ENCODE measurements at regions not wholly inside any gene's neighbourhood (a gene's known extent, or its start where the extent isn't known, plus 50 kb on each side); places are given as distances from the start of the nearest gene placed in this dataset.

DNA sequence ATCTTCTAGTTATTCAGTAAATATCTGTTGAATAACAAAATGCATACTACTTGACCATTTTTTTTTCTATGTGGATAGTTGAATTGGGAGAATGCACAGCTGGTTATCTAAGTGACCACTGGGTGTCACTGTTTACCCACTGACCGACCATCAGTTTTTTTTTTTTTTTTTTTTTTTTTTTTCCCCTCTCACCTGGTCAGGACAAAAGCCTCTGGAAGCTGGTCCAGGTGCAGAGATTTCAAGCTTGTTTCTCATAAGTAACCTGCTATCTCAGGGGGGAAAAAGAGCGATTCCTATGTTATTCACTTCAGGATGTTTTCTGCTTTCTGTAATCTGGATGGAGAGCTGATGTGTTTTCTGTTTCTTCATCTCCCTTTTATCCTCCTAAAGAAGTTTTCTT, 256.0 kb downstream of the DCDC2C start:
- no peak overlapping the region for H3K9ac ChIP-seq (ENCODE audit: low read length)
- H3K36me3 ChIP-seq (ENCODE audit: control insufficient read depth, insufficient read depth, low read length): no peaks in the 10 kb centered on the region
- H3K9me3 ChIP-seq (ENCODE audit: control insufficient read depth, insufficient read depth, low read depth, low read length): no peaks in the 10 kb centered on the region
- H3K27ac ChIP-seq (ENCODE audit: low read depth, low read length): no peak overlapping the region
- no peak overlapping the region for H3K4me3 ChIP-seq (ENCODE audit: low read depth, low read length)
- H3K27me3 ChIP-seq (ENCODE audit: control insufficient read depth, insufficient read depth, low read length): no peaks in the 10 kb centered on the region
- H3K4me1 ChIP-seq (ENCODE audit: control insufficient read depth, insufficient read depth, low read length): 0 out of 2 replicates have a peak, but pooled peaks cover 3% of the 10 kb centered on the region

DNA sequence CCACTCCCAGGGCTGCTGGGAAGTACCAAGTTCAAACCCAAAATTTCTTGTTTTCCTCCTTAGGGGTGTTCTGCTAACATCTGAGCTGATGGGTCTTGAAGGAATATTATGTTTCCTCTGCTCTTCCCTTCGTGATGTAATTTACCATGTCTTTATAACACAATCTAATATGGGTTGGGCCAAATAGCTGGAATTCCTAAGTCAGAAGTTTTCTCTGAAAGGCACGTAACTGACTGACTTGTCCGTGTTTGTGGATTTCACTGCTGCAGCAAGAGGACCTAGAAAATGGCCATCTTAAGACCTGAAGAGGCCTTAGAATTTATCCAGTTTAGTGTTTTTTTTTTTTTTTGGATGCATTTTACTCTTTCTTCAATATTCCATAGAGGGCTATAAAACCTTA, 256.7 kb downstream of the DCDC2C start:
- Histone ChIP-seq H3K36me3 (ENCODE audit: control insufficient read depth, insufficient read depth, low read length) (no peaks in the 10 kb centered on the region), H3K9ac (ENCODE audit: low read length) (no peak overlapping the region), H3K27ac (ENCODE audit: low read depth, low read length) (no peak overlapping the region), H3K9me3 (ENCODE audit: control insufficient read depth, insufficient read depth, low read depth, low read length) (peaks cover 3% of the 10 kb centered on the region; the same call in 1 of the 2 replicates), H3K4me3 (ENCODE audit: low read depth, low read length) (no peak overlapping the region), H3K27me3 (ENCODE audit: control insufficient read depth, insufficient read depth, low read length) (no peaks in the 10 kb centered on the region), H3K4me1 (ENCODE audit: control insufficient read depth, insufficient read depth, low read length) (0 out of 2 replicates have a peak, but pooled peaks cover 3% of the 10 kb centered on the region)

DNA sequence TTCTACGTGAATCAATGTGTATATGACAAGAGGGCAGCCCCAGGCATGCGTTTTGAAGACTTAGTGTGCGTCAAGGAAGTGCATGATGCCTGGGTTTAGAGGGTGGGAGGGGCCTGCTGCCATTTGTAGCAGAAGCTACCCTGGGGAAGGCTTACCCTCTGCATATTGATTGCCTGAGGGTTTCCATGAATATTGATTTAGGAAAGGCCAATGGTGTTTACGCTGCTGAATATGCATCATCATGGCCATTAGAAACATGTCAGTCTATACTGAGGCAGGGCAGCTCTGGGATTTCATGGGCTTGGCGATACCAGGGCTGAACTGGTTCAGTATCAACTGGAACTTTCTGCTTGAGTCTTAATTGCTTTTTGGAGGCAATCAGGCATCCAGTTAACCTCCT, 259.3 kb downstream of the DCDC2C start:
- no peaks in the 10 kb centered on the region for H3K36me3 ChIP-seq (ENCODE audit: control insufficient read depth, insufficient read depth, low read length)
- H3K9me3 ChIP-seq (ENCODE audit: control insufficient read depth, insufficient read depth, low read depth, low read length): peaks cover 3% of the 10 kb centered on the region; the same call in 1 of the 2 replicates
- H3K4me3 ChIP-seq (ENCODE audit: low read depth, low read length): no peak overlapping the region
- H3K27me3 ChIP-seq (ENCODE audit: control insufficient read depth, insufficient read depth, low read length): no peaks in the 10 kb centered on the region
- no peak overlapping the region for H3K27ac ChIP-seq (ENCODE audit: low read depth, low read length)
- H3K4me1 ChIP-seq (ENCODE audit: control insufficient read depth, insufficient read depth, low read length): no peaks in the 10 kb centered on the region
- no peak overlapping the region for H3K9ac ChIP-seq (ENCODE audit: low read length)

DNA sequence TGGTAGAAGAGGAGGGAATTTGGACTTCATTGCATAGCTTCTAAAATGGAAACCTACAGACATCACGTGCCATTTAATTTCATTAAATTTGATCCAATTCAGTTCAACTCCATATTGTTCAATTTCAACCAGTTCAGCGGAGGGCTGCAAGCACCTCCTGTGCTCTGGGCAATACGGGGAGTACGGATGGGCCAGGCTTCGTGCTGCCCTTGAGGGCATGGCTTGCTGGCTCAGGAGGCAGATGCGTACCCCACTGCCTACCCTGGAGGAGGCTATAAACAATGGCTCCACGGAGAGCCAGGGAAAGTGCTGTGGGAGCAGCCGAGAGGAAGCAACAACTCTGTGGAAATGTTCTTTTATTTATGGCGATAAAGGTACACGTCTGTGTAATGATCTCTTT, 261.8 kb downstream of the DCDC2C start:
- no peaks in the 10 kb centered on the region for H3K4me1 ChIP-seq (ENCODE audit: control insufficient read depth, insufficient read depth, low read length)
- H3K9me3 ChIP-seq (ENCODE audit: control insufficient read depth, insufficient read depth, low read depth, low read length): peaks cover 3% of the 10 kb centered on the region; the same call in 1 of the 2 replicates
- H3K27me3 ChIP-seq (ENCODE audit: control insufficient read depth, insufficient read depth, low read length): no peaks in the 10 kb centered on the region
- H3K4me3 ChIP-seq (ENCODE audit: low read depth, low read length): no peak overlapping the region
- no peak overlapping the region for H3K9ac ChIP-seq (ENCODE audit: low read length)
- no peak overlapping the region for H3K27ac ChIP-seq (ENCODE audit: low read depth, low read length)
- H3K36me3 ChIP-seq (ENCODE audit: control insufficient read depth, insufficient read depth, low read length): no peaks in the 10 kb centered on the region

DNA sequence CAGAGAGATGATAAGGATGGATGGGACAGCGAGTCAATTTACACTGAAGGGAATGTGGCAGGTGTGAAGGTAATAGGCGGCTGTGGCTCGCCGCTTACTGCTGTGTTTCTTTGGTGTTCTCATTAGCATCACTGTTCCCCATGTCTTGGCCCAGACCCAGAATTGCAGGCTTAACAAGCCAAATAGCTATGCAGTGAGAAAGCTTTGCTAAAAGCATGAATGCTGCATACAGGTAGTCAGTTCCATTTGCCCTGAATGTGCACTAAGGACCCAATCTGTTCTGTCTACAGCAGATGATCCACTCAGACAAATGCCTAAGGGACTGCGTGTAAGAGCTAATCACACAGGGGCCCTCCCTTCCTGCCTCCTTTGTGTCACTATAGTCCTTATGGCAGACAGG, 262.6 kb downstream of the DCDC2C start:
- Histone ChIP-seq H3K36me3 (ENCODE audit: control insufficient read depth, insufficient read depth, low read length) (no peaks in the 10 kb centered on the region), H3K9ac (ENCODE audit: low read length) (no peak overlapping the region), H3K4me1 (ENCODE audit: control insufficient read depth, insufficient read depth, low read length) (no peaks in the 10 kb centered on the region), H3K9me3 (ENCODE audit: control insufficient read depth, insufficient read depth, low read depth, low read length) (peaks cover 3% of the 10 kb centered on the region; the same call in 1 of the 2 replicates), H3K27ac (ENCODE audit: low read depth, low read length) (no peak overlapping the region), H3K4me3 (ENCODE audit: low read depth, low read length) (no peak overlapping the region), H3K27me3 (ENCODE audit: control insufficient read depth, insufficient read depth, low read length) (no peaks in the 10 kb centered on the region)

DNA sequence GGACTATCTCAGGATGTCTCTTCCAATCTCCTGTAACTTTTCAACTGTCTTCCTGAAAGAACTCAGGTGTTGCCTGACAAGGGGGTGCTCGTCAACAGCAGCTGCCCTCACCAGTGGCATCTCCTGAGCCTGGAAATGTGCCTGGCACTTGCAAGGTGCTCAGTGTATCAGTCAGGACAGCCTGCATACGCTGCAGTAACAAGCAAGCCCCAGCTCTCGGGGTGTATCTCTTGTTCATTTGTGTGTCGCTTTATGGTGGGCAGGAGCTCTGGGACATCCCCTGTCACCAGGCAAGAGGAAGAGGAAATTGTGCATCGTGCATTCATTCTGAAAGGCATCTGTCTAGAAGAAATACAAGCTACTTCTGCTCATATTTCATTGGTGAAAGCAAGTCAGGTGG, 263.1 kb downstream of the DCDC2C start:
- Histone ChIP-seq H3K27me3 (ENCODE audit: control insufficient read depth, insufficient read depth, low read length) (no peaks in the 10 kb centered on the region), H3K4me3 (ENCODE audit: low read depth, low read length) (no peak overlapping the region)

DNA sequence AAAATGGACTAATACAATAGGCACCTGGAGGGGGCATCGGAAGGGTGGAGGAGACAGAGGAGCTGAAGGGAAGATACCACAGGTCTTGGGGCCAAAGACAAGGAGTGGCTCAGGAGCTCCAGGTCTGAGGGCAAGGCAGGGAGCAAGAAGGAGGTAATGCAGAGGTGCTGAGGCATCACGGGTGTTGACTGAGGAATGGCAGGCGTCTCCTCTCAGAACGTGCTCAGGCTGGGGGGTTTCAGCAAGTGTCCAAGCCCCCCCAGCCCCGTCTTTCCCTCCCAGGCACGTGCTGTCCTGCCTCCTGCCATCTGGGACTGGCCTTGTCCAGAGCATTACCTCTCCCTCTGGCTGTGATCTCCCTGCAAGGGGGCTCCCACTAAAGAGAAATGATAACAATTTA, 265.4 kb downstream of the DCDC2C start:
- no peak overlapping the region for H3K9ac ChIP-seq (ENCODE audit: low read length)
- H3K9me3 ChIP-seq (ENCODE audit: control insufficient read depth, insufficient read depth, low read depth, low read length): peaks cover 18% of the 10 kb centered on the region
- H3K36me3 ChIP-seq (ENCODE audit: control insufficient read depth, insufficient read depth, low read length): no peaks in the 10 kb centered on the region
- no peak overlapping the region for H3K4me3 ChIP-seq (ENCODE audit: low read depth, low read length)
- no peaks in the 10 kb centered on the region for H3K27me3 ChIP-seq (ENCODE audit: control insufficient read depth, insufficient read depth, low read length)
- H3K4me1 ChIP-seq (ENCODE audit: control insufficient read depth, insufficient read depth, low read length): no peaks in the 10 kb centered on the region
- H3K27ac ChIP-seq (ENCODE audit: low read depth, low read length): no peak overlapping the region

More for the DNA sequence above, 263.1 kb downstream of the DCDC2C start:
- H3K36me3 ChIP-seq (ENCODE audit: control insufficient read depth, insufficient read depth, low read length): no peaks in the 10 kb centered on the region
- H3K9me3 ChIP-seq (ENCODE audit: control insufficient read depth, insufficient read depth, low read depth, low read length): peaks cover 7% of the 10 kb centered on the region
- H3K4me1 ChIP-seq (ENCODE audit: control insufficient read depth, insufficient read depth, low read length): no peaks in the 10 kb centered on the region
- H3K27ac ChIP-seq (ENCODE audit: low read depth, low read length): no peak overlapping the region
- H3K9ac ChIP-seq (ENCODE audit: low read length): no peak overlapping the region

DNA sequence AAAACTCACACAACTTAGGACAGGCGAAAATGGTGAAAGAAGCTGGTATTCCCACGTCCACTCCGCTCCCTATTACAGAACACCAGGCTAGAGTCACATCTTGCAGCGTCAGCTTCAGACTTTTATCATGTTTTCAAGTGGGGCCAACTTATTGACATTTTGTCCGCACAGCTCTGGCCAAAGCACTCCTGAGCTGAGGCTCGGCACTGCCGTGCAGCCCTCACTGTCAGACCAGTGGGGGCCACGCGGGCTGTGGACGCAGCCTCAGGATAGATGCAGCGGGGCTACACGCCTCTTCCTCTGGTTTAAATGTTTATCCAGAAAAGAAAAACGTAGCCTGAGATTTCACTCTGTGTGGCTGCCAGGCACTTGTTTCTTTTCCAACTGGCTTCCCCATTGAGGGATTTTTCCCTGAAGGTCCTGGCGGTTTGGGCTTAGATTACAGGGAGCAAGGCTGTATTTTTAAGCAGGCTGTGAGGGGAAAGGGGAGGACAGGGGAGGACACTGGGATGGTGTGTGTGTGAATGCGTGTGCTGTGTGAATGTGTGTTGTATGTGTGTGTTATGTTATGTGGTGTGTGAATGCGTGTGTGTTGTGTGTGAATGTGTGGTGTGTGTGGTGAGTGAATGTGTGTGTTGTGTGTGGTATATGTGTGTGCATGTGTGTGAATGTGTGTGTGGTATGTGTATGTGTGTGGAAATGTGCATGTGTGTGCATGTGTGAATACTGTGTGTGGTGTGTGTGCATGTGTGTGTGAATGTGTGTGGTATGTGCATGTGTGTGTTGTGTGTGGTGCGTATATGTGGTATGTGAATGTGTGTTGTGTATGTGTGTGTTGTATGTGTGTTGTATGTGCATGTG, 267.6 kb downstream of the DCDC2C start:
- no peaks in the 10 kb centered on the region for H3K36me3 ChIP-seq (ENCODE audit: control insufficient read depth, insufficient read depth, low read length)
- H3K27ac ChIP-seq (ENCODE audit: low read depth, low read length): no peak overlapping the region
- no peak overlapping the region for H3K9ac ChIP-seq (ENCODE audit: low read length)

DNA sequence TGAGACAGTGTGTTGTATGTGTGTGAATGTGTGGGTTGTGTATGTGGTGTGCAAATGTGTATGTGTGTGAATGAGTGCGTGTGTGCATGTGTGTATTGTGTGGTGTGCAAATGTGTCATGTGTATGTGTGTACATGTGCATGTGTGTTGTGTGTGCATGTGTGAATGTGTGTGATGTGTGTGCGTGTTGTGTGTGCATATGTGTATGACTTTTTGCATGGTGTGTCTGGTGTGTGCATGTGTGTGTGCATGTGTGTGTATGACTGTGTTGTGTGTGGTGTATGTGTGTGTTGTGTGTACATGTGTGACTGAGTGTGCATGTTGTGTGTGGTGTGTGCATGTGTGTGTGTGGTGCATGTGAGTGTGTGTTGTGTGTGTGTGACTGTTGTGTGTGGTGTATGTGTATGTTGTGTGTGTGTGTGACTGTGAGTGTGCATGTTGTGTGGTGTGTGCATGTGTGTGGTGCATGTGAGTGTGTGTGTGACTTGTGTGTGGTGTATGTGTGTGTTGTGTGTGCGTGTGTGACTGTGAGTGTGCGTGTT, 268.3 kb downstream of the DCDC2C start:
- Histone ChIP-seq H3K36me3 (ENCODE audit: control insufficient read depth, insufficient read depth, low read length) (no peaks in the 10 kb centered on the region), H3K9ac (ENCODE audit: low read length) (no peak overlapping the region), H3K27me3 (ENCODE audit: control insufficient read depth, insufficient read depth, low read length) (no peaks in the 10 kb centered on the region), H3K4me3 (ENCODE audit: low read depth, low read length) (no peak overlapping the region), H3K9me3 (ENCODE audit: control insufficient read depth, insufficient read depth, low read depth, low read length) (peaks cover 16% of the 10 kb centered on the region), H3K4me1 (ENCODE audit: control insufficient read depth, insufficient read depth, low read length) (no peaks in the 10 kb centered on the region), H3K27ac (ENCODE audit: low read depth, low read length) (no peak overlapping the region)

More for the DNA sequence above, 267.6 kb downstream of the DCDC2C start:
- no peaks in the 10 kb centered on the region for H3K27me3 ChIP-seq (ENCODE audit: control insufficient read depth, insufficient read depth, low read length)
- H3K4me3 ChIP-seq (ENCODE audit: low read depth, low read length): no peak overlapping the region
- H3K9me3 ChIP-seq (ENCODE audit: control insufficient read depth, insufficient read depth, low read depth, low read length): peaks cover 16% of the 10 kb centered on the region; the same call in 1 of the 2 replicates
- H3K4me1 ChIP-seq (ENCODE audit: control insufficient read depth, insufficient read depth, low read length): no peaks in the 10 kb centered on the region

DNA sequence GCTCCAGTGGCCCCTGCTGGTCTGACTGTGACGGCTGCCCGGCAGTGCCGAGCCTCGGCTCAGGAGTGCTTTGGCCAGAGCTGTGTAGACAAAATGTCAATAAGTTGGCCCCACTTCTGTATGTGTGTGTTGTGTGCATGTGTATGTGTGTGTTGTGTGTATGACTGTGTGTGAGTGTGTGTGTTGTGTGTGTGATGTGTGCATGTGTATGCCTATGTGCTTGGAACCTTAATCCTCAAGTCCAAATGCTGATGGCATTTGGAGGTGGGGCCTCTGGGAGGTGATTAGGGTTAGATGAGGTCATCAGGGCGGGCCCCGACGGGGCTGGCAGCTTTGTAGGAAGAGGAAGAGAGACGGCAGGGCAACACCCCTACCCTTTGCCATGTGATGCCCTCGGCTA, 269.0 kb downstream of the DCDC2C start:
- Histone ChIP-seq H3K27me3 (ENCODE audit: control insufficient read depth, insufficient read depth, low read length) (no peaks in the 10 kb centered on the region), H3K9ac (ENCODE audit: low read length) (no peak overlapping the region), H3K9me3 (ENCODE audit: control insufficient read depth, insufficient read depth, low read depth, low read length) (peaks cover 16% of the 10 kb centered on the region), H3K36me3 (ENCODE audit: control insufficient read depth, insufficient read depth, low read length) (no peaks in the 10 kb centered on the region), H3K27ac (ENCODE audit: low read depth, low read length) (no peak overlapping the region), H3K4me3 (ENCODE audit: low read depth, low read length) (no peak overlapping the region), H3K4me1 (ENCODE audit: control insufficient read depth, insufficient read depth, low read length) (no peaks in the 10 kb centered on the region)

DNA sequence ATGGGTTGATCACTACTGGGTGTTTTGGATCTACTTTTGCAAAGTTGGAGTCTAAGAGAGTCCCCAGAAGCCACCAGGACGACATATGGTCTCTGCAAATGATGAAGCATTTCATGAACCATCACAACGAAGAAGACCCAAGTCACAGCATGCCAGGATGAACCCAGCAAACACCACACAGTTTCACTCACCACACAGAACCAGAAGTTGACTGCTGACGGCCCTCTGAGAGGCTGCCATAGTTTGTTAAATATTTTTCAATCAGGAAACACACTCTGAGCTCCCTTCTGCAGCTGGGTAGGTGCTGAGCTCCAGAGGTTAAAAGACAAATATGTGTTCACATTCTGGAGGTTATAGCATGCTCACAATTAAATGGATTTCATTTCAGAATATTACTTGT, 271.4 kb downstream of the DCDC2C start:
- no peaks in the 10 kb centered on the region for H3K4me1 ChIP-seq (ENCODE audit: control insufficient read depth, insufficient read depth, low read length)
- H3K9ac ChIP-seq (ENCODE audit: low read length): no peak overlapping the region
- H3K9me3 ChIP-seq (ENCODE audit: control insufficient read depth, insufficient read depth, low read depth, low read length): peaks cover 21% of the 10 kb centered on the region
- no peak overlapping the region for H3K27ac ChIP-seq (ENCODE audit: low read depth, low read length)
- no peaks in the 10 kb centered on the region for H3K36me3 ChIP-seq (ENCODE audit: control insufficient read depth, insufficient read depth, low read length)
- H3K27me3 ChIP-seq (ENCODE audit: control insufficient read depth, insufficient read depth, low read length): no peaks in the 10 kb centered on the region
- no peak overlapping the region for H3K4me3 ChIP-seq (ENCODE audit: low read depth, low read length)

All from HUES6 (cell line).